ENCODE measurements at regions not wholly inside any gene's neighbourhood (a gene's known extent, or its start where the extent isn't known, plus 50 kb on each side); places are given as distances from the start of the nearest gene placed in this dataset.

DNA sequence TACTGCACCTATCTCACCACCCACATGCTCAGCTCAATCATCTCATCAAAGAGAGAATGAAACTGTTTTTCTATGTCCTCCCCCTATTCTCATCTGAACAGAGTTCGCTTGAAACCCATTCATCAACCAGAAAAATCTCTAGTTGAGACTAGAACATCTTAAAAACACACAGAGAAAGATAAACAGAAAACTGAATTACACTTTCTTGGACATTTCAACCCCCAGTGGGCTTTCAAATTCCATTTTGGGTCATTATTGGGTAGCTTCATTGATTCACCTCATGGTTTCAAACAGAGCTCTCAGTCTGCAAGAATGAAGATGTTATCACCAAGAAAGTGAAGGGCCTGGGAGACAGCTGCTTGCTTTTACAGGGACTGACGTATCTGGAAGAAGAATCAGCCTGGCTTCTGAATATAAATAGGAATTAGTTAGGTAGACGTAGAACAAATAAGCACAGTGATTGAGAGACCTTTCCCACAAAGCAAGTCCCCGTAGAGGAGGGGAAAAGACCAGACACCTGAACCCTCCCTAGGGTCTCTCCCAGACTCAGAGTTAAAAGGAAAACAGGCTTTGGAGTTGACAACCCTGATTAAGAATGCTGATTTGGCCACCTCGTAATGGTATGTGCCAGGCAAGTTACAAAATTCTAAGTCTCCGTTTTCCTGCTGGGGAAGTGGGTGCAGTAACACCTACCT, 155.7 kb downstream of the BBOX1 start:
- H3K27ac ChIP-seq, result no peak overlapping the region
- DNase-seq (ENCODE audit: low read depth, low spot score), result no peak

DNA sequence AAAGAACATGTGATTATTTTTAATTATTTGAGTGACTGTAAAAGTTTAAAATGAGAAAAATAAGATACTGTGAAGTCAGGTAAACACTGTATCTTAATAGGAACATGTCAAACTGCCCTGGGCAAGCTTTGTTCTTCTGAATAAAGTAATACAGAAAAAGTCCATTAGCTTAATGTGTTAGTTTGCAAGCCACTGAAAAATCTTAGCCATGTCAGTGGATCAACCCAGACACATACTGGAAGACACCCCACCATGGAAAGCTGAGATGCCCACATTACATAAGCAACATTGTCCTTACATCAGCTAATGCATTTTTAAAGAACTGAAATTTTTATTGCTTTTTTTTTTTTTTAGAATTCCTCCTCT, 155.2 kb downstream of the BBOX1 start:
- H3K27ac ChIP-seq, result no peak overlapping the region

DNA sequence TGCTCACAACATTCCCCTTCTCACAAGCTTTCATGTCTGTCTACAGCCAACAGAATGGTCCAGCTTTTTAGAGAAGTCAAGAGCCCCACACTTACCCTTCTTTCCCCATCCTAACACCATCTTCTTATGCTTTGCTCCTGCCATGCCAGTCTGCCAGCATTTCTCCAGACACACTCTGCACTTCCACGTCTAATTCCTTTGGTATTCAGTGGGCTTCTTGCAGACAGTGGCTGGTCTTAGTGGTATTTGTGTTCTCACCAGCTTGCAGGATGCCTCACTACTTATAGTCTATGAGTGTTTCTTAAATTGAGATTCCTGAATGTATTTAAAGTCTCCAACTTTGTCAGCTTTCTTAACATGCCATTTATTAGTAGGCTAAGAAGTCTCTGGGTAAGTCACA, 154.4 kb downstream of the BBOX1 start:
- no peak for DNase-seq (ENCODE audit: low read depth, low spot score)
- H3K27ac ChIP-seq, result no peak overlapping the region

More for the DNA sequence above, 155.2 kb downstream of the BBOX1 start:
- no peak for DNase-seq (ENCODE audit: low read depth, low spot score)

DNA sequence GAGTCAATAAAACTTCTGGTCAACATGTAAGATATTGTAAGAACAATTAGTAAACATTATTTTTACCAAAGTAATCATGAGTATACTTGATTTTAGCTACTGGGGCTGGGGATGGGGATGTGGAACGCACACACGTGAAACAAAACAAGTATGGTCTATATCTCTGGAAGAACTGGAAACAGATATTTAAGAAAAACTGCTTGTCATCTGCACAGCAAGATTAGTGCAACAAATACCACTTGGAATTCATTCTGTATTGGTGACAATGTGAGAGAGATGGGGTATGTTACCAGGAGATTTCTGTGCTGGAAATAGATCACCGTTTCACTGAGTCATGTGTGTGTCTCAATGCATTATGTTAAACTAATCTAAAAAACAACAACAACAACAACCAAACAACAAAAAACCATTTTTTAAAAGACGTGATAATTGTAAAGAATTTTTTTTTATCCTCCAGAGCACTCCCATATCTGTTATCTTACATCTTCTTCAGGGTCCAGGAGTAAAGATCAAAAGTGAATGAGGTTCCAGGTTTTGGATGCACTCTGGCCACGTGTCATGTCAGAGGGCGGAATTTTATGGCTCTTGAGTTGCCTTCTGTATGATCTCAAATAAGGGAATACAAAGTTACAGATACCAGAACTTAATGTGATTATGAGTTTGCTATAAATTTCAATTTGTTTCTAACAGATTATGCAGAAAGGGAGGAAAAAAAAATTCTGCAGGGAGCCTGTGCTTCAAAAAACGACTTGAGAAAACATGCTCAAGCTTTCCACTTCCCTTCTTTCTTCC, 153.0 kb downstream of the BBOX1 start:
- DNase-seq (ENCODE audit: low read depth, low spot score), result no peak
- H3K27ac ChIP-seq, result no peak overlapping the region

DNA sequence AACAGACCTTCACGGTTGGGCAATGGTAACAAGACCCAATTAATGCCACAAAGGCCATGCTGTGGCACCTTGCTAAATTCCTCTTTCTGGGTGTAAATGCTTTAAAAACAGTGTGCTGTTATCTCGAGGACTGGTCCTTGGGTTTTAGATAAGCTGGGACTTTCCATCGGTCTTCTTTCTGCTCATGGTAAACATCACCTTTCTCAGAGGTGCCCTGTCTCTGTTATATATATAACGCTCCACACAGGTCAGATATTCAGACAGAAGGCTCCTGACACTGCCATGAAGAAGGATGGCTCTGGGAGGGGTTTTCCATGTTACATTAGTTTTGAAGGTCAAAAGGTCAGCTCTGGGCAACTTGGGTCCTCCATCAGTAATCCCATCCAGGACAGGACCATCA, 151.6 kb downstream of the BBOX1 start:
- no peak overlapping the region for H3K27ac ChIP-seq
- no peak for DNase-seq (ENCODE audit: low read depth, low spot score)

DNA sequence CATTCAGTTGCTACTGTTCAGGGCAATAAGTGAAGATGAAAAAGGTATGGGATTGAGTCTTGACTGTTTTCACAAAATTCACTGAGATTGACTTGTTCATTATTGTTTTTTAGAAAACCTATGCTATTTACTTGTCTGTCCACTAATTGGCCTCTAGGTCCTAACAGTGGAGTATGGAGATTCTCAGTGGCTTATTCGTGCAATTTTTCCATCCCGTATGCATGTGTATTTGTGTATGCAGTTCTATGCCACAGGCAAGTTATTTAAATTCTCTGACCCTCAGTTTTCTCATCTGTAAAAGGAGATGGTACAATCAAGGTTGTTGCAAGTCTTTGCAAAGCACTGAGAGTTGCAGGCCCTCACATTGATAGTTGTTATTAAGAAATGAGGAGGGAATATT, 151.0 kb downstream of the BBOX1 start:
- no peak for DNase-seq (ENCODE audit: low read depth, low spot score)
- H3K27ac ChIP-seq, result no peak overlapping the region

DNA sequence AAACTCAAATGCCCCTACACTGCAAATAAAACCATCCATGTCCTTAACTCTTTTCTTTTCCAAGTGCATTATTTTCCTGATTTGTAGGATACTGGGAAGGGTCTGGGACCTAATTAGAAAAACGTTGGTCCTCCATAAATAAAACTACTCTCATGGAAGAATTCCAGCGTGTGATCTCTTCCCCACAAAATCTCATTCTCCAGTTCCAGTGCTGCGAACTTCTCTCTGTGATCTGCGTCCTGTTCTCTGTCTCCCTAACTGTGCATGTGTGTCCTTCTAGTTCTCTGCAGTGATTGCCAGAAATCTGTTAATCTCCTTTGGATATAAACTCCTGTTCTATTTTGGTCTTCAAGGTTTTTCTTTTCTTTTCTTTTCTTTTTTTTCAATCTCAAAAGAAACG, 148.1 kb downstream of the BBOX1 start:
- DNase-seq (ENCODE audit: low read depth, low spot score), result no peak
- no peak overlapping the region for H3K27ac ChIP-seq

DNA sequence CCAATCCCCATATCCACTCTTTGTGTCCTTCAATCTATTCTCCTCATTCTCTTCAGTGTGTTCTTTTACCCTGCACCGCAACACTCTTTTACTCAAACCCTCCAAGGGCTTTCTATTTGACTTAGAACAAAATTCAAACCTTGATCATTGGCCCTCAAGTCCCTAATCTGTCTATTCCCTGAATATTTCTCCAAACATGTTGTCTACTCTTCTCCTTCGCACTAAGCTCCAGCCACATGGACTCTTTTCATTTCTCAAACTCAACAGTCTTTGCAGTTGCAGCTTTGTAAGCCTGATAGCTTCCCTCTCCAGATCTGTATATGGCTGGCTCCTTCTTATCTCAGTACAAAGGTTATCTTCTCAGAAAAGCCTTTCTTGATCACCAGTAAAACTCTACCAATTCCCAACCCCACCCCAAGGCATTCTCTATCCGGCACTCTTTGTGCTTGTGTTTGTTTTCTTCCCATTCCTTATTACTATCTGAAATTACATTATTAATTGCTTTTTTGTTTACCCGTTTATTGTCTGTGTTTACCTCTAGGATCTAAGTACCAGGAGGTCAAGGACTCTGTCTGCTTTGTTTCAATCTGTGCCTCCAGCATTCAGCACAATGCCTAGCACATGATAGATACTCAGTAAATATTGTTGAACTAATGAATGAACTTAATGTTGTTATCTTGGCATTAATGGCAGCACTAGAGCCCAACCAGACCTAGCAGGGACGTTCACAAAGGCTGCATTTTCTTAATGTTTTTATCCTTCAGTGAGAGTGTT, 147.4 kb downstream of the BBOX1 start:
- no peak for DNase-seq (ENCODE audit: low read depth, low spot score)
- no peak overlapping the region for H3K27ac ChIP-seq

DNA sequence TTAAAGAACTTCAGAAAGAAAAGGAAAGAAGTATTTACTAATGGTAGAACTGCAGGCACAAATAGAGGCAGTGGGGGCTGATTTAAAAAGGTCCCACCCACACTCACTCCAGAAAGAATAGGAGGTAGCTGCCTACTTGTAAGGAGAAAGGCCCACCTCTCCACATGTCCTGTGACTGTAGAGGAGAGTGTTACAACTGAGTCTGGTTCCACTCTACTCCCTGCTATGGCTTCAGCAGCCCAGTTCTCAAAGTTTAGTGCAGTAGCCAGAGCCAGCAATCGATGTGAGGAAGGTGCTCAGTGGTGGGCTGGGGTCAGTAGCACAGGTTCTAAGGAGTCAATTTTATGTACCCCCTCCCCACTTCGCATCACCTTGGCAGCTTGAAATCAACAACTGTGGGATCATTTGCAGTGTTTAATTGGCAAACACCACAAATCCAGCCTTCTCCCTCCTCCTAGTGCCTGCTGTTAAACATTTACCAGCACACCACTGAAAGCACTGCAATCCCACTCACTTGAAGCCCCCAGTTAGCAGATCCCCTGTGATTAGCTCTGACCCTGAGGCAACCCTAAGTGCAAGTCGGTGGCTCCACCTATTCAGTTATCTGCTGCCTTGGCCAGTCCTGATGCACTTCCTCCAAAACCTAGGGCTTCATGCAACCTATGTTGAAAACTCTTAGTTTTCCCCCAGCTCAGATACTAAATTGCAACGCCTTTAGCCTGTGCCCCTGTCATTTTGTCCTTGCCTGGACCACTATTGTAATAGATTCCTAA, 146.6 kb downstream of the BBOX1 start:
- H3K27ac ChIP-seq, result no peak overlapping the region
- DNase-seq (ENCODE audit: low read depth, low spot score), result no peak

DNA sequence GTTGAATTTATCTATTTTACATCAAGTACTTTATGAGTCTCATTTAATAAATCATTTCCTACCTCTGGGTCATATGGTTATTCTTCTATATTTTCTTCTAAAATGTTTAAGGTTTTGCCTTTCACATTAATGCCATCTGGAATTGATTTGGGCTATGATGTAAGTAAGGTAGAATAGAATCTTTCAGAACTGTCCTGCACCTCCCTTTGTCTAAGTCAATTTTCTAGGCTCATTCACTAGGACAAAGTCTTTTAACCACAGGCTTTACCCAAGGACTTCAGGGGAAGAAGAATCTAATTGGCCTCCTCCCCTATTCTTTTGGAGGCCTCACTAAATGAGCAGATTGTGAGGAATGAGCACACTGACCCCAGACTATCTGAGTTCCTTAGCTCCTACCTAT, 146.0 kb downstream of the BBOX1 start:
- DNase-seq (ENCODE audit: low read depth, low spot score), result no peak
- no peak overlapping the region for H3K27ac ChIP-seq

DNA sequence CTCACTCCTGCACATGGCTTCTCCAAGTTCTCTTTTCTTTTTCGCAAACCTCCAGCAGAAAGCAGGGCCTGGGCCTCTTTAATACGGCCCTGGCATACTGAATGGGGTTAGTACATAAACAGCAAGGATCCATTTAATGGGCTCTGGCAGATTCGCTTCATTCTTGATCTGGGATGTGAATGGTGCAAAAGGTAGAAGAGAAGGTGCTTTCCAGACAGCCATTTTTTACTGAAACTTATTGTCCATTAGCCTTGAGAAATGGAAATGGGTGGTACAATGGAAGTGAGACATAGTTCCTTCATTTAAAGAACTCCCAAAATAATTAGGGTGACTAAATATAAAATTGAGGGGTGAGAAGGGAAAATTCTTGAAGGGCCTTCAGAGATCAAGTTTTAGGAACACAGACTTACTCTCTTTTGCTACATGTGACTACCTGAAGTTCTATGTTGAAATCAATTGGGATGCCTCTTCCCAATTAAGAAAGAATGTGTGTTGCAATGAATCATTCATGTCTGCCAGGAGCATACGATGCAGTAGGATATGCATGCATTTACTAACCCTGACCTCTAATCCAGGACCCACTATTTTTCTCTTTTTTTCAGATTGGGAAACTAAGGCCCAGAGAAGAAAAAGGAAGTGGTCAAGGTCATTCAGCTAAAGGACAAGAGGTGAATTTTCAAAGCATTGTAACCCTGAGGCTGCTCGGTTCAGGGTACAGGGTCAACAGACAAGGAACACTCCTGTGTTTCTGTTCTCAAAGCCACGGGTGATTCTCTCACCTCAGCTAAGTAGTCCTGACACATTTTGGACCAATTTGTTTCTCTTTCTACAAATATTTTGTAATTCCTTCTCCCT, 144.1 kb downstream of the BBOX1 start:
- no peak for DNase-seq (ENCODE audit: low read depth, low spot score)
- H3K27ac ChIP-seq, result no peak overlapping the region

DNA sequence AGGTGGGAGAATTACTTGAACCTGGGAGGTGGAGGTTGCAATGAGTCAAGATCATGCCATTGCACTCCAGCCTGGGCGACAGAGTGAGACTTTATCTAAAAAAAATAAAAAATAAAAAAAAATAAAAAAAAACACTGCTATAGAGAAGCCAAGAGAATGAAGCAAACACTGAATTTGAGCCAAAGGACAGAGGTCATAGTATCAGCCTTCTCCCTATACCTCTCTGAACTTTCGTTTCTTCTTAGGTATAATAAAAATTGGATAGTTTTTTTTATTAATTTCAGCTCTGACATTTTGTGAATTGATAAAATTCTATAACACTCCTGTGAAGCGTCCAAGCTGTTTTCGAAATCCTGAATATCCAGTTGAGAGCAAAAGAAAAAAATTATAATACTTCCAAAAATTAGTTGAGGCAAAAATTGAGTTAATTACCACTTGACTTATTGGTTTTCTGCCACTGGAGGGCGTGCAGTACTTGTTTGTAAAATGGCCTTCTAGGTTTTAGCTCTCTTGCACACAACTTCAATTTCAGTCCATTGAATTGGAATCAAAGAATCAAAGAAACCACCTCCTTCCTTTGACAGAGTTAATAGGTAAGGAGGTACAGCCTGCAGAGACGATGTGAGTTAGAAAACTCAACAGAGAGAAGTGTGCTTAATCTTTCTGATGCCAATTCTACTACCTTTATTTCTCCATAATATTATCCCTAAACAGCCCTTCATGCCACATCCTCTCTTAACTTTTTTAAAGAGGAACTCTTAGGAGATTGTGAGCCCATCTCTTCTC, 143.2 kb downstream of the BBOX1 start:
- no peak for DNase-seq (ENCODE audit: low read depth, low spot score)
- H3K27ac ChIP-seq, result no peak overlapping the region

DNA sequence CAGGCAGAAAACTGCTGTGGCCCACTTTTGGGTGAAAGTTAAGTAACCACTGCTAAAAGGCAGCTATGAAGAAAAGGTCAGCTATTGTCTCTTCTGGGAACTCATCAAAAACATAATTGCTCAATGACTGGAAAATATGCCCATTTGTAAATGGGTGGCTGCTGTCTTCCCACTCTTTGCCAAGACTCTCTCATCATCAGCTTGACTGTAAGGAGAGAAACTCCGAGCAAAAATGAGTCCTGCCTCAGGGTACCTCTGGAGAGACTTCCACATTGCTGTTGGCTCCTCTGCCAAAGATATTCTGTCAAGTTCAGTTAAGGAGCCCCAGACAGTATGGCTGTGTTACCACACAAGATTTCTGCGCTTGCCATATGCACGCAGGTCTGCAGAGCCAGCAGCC, 138.7 kb downstream of the BBOX1 start:
- DNase-seq (ENCODE audit: low read depth, low spot score), result no peak
- H3K27ac ChIP-seq, result no peak overlapping the region

DNA sequence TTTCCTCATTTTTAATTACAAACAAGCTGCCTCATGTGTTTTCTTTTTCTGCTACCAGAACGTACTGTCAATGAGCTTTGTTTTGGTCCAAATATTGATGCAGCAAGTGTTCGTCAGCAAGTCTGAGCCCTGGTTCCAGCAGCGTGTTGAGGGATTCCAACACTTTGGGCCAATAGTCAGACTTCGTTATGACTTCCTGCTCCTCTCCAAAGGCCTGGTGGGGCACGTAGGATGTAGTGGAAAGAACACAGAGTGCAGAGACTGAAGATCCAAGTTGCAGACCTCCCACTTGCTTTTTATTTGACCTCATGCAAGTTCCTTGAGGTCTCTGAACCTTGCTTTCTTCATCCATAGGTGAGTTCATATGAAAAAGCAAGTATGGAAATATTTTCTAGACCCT, 138.2 kb downstream of the BBOX1 start:
- DNase-seq (ENCODE audit: low read depth, low spot score), result no peak
- H3K27ac ChIP-seq, result no peak overlapping the region
